NCI-H69 (cell line): ENCODE measurements at regions not wholly inside any gene's neighbourhood (a gene's known extent, or its start where the extent isn't known, plus 50 kb on each side); places are given as distances from the start of the nearest gene placed in this dataset.
"Not testable (repeated sequence)": the region's sequence is repeated elsewhere in the genome, so short reads cannot be mapped to it uniquely, and the experiment has no call there.

Experiments
- DNase-seq: peaks from one replicate; lab custom pipeline; 2025; lab: John Stamatoyannopoulos, UW

- DNase-seq: no peak
These were observed 915.6 kb upstream of the LRFN5 start for GRCh38 chr14:40691066-40691465.

- no peak for DNase-seq
These were observed 920.9 kb upstream of the LRFN5 start for GRCh38 chr14:40685764-40686163.

- no peak for DNase-seq
These were observed 922.3 kb upstream of the LRFN5 start for GRCh38 chr14:40684328-40684727.

GRCh38 chr14:40682131-40682913, 924.4 kb upstream of the LRFN5 start:
- peak; percentile 20 for DNase-seq

- no peak for DNase-seq
These were observed 927.4 kb upstream of the LRFN5 start for GRCh38 chr14:40679256-40679655.

GRCh38 chr14:40677206-40677605, 929.5 kb upstream of the LRFN5 start:
- DNase-seq: not testable (repeated sequence)

- no peak for DNase-seq
These were observed 932.2 kb upstream of the LRFN5 start for GRCh38 chr14:40674502-40674901.

- peak; percentile 36 for DNase-seq
These were observed 950.4 kb upstream of the LRFN5 start for GRCh38 chr14:40656311-40656710.

GRCh38 chr14:40652089-40652691, 954.5 kb upstream of the LRFN5 start:
- no peak for DNase-seq

- no peak for DNase-seq
These were observed 976.2 kb upstream of the LRFN5 start for GRCh38 chr14:40630471-40630870.

- not testable (repeated sequence) for DNase-seq
These were observed 977.0 kb upstream of the LRFN5 start for GRCh38 chr14:40629551-40630137.

GRCh38 chr14:40629144-40629543, 977.5 kb upstream of the LRFN5 start:
- no peak for DNase-seq

- peak; percentile 70 for DNase-seq
These were observed 983.0 kb upstream of the LRFN5 start for GRCh38 chr14:40623643-40624042.

- DNase-seq: no peak
These were observed 988.3 kb upstream of the LRFN5 start for GRCh38 chr14:40618225-40618898.

GRCh38 chr14:40616579-40616978, 990.1 kb upstream of the LRFN5 start:
- no peak for DNase-seq

GRCh38 chr14:40601063-40601462, 1005.6 kb upstream of the LRFN5 start:
- DNase-seq: no peak

- DNase-seq: no peak
These were observed 1007.0 kb upstream of the LRFN5 start for GRCh38 chr14:40599725-40600124.

- no peak for DNase-seq
These were observed 1025.4 kb upstream of the LRFN5 start for GRCh38 chr14:40581264-40581663.

- peak; percentile 29 for DNase-seq
These were observed 1029.7 kb upstream of the LRFN5 start for GRCh38 chr14:40576880-40577478.

GRCh38 chr14:40574780-40575179, 1031.9 kb upstream of the LRFN5 start:
- DNase-seq: peak; percentile 5

GRCh38 chr14:40525314-40525713, 1081.4 kb upstream of the LRFN5 start:
- peak; percentile 19 for DNase-seq

- no peak for DNase-seq
These were observed 1083.6 kb upstream of the LRFN5 start for GRCh38 chr14:40523123-40523522.
